Osteoblast (primary cell): ENCODE measurements at regions not wholly inside any gene's neighbourhood (a gene's known extent, or its start where the extent isn't known, plus 50 kb on each side); places are given as distances from the start of the nearest gene placed in this dataset.

Experiments
- DNase-seq: peaks from one replicate; pipeline ENCODE4 v3.0.0; 2011; ENCODE audit warnings: low spot score, mixed read lengths; ENCODE audit not compliant: insufficient read length; ENCODE audit errors: missing footprints
- H2AFZ ChIP-seq: 2 replicates; pipeline ENCODE4 v1.6.0; 2011; ENCODE audit warnings: mild to moderate bottlenecking, low read length
- H3K27ac ChIP-seq: 2 replicates; pipeline ENCODE4 v1.5.1; 2011; ENCODE audit warnings: mild to moderate bottlenecking, low read depth, low read length, moderate library complexity
- H3K27me3 ChIP-seq: 2 replicates; pipeline ENCODE4 v1.6.0; 2012; ENCODE audit warnings: mild to moderate bottlenecking, control low read depth, inconsistent platforms, low read length, moderate library complexity; ENCODE audit not compliant: insufficient read depth
- H3K36me3 ChIP-seq: 2 replicates; pipeline ENCODE4 v1.5.1; 2011; ENCODE audit warnings: mild to moderate bottlenecking, low read length, control low read depth, moderate library complexity; ENCODE audit not compliant: insufficient read depth
- H3K4me1 ChIP-seq: 2 replicates; pipeline ENCODE4 v1.5.1; 2011; ENCODE audit warnings: mild to moderate bottlenecking, low read length, control low read depth, moderate library complexity; ENCODE audit not compliant: insufficient read depth
- H3K4me2 ChIP-seq: 2 replicates; pipeline ENCODE4 v1.6.0; 2011; ENCODE audit warnings: mild to moderate bottlenecking, low read length; ENCODE audit not compliant: insufficient read depth
- H3K4me3 ChIP-seq: fragments of 200-600 bp; sonication (generic); 3 replicates; pipeline ENCODE4 v1.5.1; 2012; ENCODE audit warnings: mild to moderate bottlenecking, low read length, inconsistent platforms; ENCODE audit not compliant: insufficient read depth
- H3K79me2 ChIP-seq: 2 replicates; pipeline ENCODE4 v1.6.0; 2012; ENCODE audit warnings: mild to moderate bottlenecking, low read length, control low read depth, inconsistent platforms; ENCODE audit not compliant: insufficient read depth
- H3K9me3 ChIP-seq: 2 replicates; pipeline ENCODE4 v1.5.1; 2011; ENCODE audit warnings: low read depth, low read length, control low read depth
- H4K20me1 ChIP-seq: 2 replicates; pipeline ENCODE4 v1.6.0; 2012; ENCODE audit warnings: mild to moderate bottlenecking, low read length, control low read depth; ENCODE audit not compliant: insufficient read depth
- TF ChIP-seq, protein P1 (sequence below): IDR thresholded peaks from 2 replicates; pipeline ENCODE4 v1.5.1; 2011; ENCODE audit warnings: mild to moderate bottlenecking, low read depth, low read length, moderate library complexity; ENCODE audit errors: extremely low read depth

- Histone ChIP-seq H3K36me3 (no peaks in the 10 kb centered on the region), H3K4me2 (no peak overlapping the region), H3K9me3 (no peaks in the 10 kb centered on the region), H4K20me1 (no peaks in the 10 kb centered on the region), H3K27ac (no peak overlapping the region), H3K4me1 (no peaks in the 10 kb centered on the region), H3K79me2 (no peaks in the 10 kb centered on the region), H2AFZ (no peak overlapping the region), H3K27me3 (no peaks in the 10 kb centered on the region), H3K4me3 (no peak overlapping the region)
- TF ChIP-seq, protein P1, sequence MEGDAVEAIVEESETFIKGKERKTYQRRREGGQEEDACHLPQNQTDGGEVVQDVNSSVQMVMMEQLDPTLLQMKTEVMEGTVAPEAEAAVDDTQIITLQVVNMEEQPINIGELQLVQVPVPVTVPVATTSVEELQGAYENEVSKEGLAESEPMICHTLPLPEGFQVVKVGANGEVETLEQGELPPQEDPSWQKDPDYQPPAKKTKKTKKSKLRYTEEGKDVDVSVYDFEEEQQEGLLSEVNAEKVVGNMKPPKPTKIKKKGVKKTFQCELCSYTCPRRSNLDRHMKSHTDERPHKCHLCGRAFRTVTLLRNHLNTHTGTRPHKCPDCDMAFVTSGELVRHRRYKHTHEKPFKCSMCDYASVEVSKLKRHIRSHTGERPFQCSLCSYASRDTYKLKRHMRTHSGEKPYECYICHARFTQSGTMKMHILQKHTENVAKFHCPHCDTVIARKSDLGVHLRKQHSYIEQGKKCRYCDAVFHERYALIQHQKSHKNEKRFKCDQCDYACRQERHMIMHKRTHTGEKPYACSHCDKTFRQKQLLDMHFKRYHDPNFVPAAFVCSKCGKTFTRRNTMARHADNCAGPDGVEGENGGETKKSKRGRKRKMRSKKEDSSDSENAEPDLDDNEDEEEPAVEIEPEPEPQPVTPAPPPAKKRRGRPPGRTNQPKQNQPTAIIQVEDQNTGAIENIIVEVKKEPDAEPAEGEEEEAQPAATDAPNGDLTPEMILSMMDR = no peak
- no peak for DNase-seq
Measured at GRCh38 chr6:156080371-156080770, 624.7 kb upstream of the NOX3 start.

DNA sequence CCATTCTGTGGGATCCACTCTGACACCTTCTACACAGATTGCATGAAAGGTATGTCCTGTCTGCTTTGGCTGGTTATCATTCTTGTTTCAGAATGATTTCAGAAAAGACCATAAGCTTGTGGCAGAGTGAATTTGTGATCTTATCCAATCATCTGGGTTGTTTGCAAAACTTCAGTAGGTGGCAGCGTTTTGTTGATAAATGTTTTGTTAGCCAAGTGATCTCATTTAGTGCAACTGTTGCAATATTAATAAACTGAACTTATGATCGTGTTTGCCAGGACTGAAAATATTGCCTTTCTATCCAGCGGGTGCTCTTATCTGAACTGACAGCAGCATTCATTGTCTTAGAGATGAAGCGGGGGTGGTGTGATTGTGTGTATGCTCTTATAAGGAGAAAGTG, 613.2 kb upstream of the NOX3 start:
- no peak for DNase-seq
- Histone ChIP-seq H3K4me2 (no peak overlapping the region), H4K20me1 (no peaks in the 10 kb centered on the region), H3K4me1 (no peaks in the 10 kb centered on the region), H3K27ac (no peak overlapping the region), H3K4me3 (no peak overlapping the region), H3K9me3 (no peaks in the 10 kb centered on the region), H2AFZ (no peak overlapping the region), H3K36me3 (no peaks in the 10 kb centered on the region), H3K27me3 (no peaks in the 10 kb centered on the region), H3K79me2 (no peaks in the 10 kb centered on the region)
- TF ChIP-seq, protein P1 = no peak

- Histone ChIP-seq H2AFZ (no peak overlapping the region), H3K27ac (no peak overlapping the region), H3K4me1 (no peaks in the 10 kb centered on the region), H3K27me3 (no peaks in the 10 kb centered on the region), H3K9me3 (no peaks in the 10 kb centered on the region), H3K4me2 (no peak overlapping the region), H3K79me2 (no peaks in the 10 kb centered on the region), H3K4me3 (no peak overlapping the region), H3K36me3 (no peaks in the 10 kb centered on the region), H4K20me1 (no peaks in the 10 kb centered on the region)
- TF ChIP-seq, protein P1 = no peak
- DNase-seq = no peak
Measured at GRCh38 chr6:156065849-156066248, 610.2 kb upstream of the NOX3 start.

DNA sequence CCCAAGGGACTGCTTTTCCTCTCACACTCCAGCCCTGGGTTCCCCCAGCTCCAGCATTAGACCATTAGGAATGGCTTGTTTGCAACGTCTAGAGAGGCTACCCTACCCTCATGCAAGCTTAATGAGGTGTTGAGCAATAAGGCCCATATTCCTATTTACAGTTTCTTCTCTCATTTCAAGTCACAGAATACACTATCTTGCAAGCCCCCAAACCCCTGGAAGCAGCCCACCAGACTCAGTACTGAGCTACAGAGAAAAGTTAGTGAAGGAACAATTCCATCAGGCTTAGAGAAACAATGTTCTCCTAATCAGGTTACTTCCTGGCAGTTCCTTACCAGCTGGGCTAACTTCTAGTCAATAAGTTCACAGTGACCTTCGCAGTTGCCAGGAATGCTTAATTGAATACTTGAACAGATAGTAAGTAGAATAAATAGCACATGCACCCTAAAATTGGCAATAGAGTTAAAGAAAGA, 606.5 kb upstream of the NOX3 start:
- H2AFZ ChIP-seq = no peak overlapping the region
- H3K27me3 ChIP-seq = no peaks in the 10 kb centered on the region
- no peak overlapping the region for H3K27ac ChIP-seq
- no peaks in the 10 kb centered on the region for H3K9me3 ChIP-seq
- H3K4me3 ChIP-seq = no peak overlapping the region
- DNase-seq = no peak
- no peaks in the 10 kb centered on the region for H3K79me2 ChIP-seq
- H4K20me1 ChIP-seq = no peaks in the 10 kb centered on the region
- H3K36me3 ChIP-seq = no peaks in the 10 kb centered on the region
- H3K4me1 ChIP-seq = no peaks in the 10 kb centered on the region
- H3K4me2 ChIP-seq = no peak overlapping the region
- TF ChIP-seq, protein P1 = no peak
